HuH-7.5 (cell line): ENCODE measurements at regions not wholly inside any gene's neighbourhood (a gene's known extent, or its start where the extent isn't known, plus 50 kb on each side); places are given as distances from the start of the nearest gene placed in this dataset.

ENCODE experiments used
- DNase-seq: peaks from one replicate; pipeline ENCODE4 v3.0.0; 2011; ENCODE audit warnings: low spot score

DNA sequence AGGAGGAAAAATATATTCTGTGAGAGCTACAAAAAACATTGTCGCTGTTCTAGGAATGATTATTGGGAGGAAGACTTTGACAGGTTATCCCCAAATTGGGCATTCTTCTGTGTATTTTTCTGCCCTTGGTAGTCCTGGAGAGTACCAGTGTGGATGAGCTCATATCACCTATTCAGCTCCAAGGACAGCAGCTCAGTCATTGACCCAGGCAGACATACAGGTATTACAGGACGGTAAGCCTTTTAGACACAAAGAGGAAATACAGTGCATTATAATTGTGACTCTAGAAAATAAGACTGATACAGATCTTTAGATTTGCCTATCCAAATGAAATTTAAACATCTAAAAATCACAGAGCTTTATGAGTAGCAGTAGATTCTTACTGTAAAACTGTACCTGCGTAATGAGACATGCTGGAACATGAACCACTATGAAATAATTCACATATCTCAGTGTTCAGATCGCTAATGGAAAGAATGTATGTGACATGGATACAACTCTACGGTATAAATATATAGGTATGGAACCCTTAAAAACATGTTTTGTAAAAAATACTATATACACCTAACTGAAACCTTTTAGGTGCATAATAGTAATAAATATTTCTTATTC lies 56.0 kb downstream of the PLK2 start:
- DNase-seq: no peak

DNA sequence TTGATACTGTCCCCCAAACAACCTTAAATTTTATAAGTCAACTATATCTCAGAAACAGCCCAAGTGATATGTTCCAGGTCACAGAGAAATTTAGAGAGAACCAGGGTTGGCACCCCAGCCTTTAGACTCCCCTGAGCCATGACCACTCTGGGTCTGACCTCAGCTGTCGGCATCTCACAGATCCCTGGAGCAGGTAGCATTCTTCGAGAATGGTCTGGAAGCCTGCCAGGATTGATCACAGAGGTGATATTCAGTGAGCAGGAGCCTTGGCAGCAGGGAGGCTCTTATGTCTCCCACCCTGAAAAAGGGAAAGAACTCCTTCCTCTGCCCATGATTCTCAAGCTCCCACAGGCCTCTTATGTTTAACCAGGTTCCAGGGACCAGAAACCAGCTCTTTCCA lies 58.2 kb downstream of the PLK2 start:
- DNase-seq: no peak

DNA sequence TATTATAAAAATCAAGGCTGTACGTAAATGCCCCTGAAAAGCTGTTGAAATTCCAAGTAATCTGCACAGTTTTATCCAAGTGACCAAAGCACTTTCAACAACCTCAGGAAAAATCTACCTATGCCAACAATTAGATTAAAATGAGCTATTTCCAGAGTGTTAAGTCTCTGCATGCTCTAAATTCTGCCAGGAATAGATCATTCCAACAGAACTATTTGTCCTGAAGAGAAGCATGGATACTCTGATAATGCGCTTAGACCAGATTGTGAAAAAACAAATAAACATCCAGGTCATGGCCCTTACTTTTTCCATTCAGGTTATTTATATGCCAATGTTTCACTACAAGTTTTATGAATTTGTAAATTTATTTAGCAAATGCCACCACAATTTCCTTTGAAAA lies 59.1 kb downstream of the PLK2 start:
- DNase-seq: no peak

DNA sequence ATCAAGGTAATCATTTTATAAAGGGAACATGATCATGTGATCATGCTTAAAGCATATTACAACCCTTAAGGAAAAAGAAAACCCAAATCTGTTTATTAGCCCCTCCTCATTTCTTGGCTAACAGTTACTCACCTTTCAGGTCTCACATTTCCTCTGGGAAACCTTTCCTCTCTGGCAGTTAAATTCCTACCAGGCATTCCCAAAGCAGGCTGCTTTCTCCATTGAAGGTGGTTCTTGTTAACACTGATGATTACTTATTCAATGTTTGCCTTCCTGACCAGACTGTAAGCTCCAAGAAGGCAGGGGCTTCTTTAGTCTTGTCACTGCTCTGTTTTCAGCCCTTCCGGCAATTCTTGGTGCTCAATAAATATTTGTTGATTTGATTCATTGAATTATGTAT lies 59.9 kb downstream of the PLK2 start:
- DNase-seq: no peak

DNA sequence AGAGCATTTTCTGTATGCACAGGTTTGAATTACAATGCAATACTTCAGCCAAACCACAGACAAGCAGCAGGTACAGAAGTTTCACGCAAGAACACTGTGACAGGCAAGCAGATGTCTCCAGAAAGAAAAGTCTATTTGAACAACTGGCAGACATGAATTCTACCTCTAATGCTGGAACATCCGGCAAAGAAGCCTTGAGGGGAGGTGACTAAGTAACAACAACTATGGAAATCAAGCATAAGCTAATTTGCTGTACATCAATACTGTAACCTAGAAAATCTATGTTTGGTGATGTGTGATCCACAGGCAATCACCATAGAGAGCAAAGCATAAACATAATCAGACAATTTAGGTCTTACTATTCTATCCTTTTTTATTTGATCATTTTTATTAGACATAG lies 65.5 kb downstream of the PLK2 start:
- no peak for DNase-seq

DNA sequence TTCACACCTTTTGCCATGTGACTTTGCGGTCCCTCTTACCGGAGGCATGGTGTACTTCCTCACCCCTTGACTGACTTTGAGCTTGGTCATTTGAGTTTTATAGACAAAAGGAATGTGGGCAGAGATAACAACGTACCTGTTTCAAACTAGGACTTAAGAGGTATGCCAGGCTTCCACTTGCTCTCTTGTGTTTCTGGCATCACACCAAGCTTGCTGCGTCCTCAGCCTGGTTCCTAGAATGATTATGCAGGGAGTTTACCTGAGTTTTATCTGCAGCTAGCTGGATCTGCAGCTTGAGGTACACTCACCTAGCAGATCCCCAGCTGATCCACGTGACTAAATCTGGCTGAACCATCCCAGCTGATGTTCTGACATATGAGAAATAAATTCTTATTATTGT lies 66.2 kb downstream of the PLK2 start:
- no peak for DNase-seq

DNA sequence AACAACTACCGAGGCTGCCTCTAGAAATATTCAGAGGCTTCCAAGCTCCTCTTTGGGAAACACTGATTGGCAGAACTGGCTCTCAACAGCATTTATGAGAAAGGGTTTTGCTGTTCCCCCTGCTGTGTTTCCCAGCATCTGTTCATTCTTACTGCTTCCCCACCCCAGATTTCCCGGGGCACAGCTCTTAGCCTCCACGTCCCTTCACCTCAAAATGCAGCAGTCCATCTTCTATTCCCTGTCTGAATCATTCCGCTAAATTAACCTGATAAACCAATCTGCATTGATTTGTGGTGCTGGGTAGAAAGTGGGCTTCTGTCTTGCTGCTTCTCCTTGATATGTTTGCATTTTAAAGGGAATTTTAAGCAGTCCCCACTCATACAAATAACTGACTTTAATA lies 67.4 kb downstream of the PLK2 start:
- DNase-seq: no peak

DNA sequence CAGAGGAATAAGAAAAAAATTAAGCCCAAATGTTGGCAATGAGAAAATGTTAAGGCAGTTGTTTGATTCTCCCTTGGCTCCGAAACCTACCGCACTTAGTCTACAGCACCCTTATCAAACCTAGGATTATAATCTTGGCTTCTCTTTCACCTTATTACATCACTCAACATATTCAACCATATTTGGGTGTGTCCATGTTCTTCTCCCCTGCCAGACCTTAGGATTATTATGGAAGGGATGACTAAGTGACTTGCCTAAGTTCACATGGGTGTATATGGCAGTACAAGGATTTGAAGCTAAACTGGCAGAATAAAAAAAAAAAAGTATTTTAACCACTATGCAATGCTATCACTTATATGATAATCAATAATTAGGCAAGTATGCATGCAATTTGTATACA lies 76.4 kb downstream of the PLK2 start:
- no peak for DNase-seq

DNA sequence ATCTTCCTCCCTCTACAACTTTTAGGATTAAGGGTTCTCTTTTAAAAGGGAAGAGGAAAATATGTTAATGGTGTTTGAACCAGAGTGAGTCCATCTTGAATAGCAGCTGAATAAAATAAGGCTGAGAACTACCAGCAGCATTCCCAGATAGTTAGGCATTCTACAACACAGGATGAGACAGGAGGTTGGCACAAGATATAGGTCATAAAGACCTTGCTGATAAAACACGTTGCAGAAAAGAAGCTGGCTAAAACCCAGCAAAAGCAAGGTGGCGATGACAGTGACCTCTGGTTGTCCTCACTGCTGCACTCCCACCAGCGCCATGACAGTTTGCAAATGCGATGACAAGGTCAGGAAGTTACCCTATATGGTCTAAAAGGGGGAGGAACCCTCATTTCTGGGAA lies 77.8 kb downstream of the PLK2 start:
- DNase-seq: no peak

DNA sequence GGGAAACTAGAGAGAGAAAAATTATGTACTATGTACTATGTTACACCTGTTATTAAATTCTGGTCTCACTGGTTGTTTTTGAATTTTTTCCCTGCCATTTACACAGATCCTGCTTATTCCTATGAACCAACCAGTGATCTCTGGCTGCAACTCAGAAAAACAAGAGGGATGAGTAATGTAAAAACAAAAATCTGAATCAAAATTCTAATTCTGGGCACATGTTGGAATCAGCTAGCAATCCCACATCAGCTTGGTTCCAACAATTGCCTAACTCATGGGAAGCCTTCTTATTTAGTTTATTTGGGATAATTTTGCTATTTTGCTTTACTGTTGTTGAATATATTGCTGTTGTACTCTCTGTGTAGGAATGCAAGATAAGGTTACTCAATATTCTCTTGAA lies 78.3 kb downstream of the PLK2 start:
- DNase-seq: no peak

DNA sequence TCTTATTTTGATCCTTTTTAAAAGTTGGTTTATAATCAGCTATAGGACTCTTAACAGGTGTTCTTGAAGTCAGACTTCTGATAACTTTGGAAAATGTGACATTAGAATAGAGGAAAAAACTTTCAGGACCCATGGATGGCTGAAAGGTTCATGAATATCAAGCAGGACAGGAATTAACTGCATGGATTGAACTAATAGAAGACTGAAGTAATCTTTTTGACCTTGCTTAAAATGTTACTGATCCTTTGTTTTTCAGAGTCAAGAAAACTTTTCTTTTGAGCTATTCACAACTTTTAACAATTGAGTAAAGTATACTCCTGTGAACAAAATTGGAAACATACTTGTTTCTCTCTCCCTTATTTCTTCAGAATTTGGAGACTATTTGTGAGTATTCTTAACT lies 79.2 kb downstream of the PLK2 start:
- no peak for DNase-seq

DNA sequence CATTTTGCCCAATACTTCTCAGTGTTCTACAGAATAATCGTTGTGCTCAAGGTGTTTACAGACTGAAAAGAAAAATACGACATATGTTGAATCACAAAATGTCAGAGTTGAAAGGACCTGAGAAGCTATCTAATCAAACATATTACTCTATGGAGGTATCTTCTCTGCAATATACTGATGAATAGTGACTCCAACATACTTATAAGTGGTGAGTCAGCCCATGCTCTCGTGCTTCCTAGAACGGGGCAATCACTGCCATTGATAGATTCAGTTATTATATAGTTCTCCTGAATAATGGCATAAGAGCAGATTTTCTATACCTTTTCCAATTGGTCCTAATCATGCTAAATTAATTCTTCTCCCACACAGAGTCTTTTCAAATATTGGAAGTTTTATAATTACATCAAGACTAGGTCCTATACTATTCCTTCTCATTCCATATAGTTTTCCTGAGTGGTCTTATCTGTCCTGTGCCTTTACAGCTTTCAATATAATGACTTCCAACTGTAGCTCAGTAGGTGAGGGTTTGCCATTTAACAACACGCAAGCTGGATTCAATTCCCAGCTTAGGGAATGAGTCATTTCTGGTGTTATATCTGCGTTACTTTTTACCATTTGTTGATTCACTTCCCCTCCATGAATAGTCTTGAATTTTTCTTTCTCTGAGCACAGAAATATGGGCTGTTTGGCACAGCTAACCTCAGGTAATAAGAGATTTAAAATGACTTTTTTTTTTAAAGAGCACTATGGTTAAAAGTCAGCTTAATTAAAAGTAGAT lies 81.1 kb downstream of the PLK2 start:
- DNase-seq: no peak

DNA sequence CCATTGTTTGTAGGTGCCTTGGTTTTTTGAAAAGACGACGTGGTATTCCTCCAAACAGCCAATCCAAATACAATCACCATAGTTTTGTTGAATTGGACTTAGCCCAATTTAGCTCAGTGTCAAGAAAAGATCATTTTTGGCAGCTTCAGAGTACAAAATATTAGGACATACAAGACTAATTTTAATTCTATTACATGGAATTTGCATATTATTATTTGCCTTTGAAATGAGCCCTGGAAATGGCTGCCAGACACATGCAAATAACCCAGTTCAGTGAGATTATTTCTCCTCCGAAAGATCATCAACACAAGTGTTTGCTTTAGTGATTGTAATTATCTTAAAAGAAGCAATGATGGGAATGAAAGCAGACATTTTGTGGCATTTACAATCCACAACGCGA lies 89.3 kb downstream of the PLK2 start:
- no peak for DNase-seq

DNA sequence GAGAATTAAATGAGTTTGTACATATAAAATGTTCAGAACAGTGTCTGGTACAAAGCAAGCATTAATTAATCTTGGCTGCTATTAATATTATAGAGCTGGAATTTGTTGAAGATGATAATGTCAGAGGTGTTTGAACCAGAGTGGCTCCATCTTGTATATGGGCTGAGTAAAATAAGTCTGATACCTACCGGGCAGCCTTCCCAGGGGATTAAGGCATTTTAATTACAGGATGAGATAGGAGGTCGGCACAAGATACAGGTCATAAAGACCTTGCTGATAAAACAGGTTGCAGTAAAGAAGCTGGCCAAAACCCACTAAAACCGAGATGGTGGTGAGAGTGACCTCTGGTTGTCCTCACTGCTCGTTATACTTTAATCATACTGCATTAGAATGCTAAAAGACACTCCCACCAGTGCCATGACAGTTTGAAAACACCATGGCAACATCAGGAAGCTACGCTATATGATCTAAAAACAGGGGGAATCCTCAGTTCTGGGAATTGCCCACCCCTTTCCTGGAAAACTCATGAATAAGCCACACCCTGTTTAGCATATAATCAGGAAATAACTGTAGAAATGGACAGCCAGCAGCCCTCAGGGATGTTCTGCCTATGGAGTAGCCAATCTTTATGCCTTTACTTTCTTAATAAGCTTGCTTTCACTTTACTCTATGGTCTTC lies 90.2 kb downstream of the PLK2 start:
- DNase-seq: no peak

DNA sequence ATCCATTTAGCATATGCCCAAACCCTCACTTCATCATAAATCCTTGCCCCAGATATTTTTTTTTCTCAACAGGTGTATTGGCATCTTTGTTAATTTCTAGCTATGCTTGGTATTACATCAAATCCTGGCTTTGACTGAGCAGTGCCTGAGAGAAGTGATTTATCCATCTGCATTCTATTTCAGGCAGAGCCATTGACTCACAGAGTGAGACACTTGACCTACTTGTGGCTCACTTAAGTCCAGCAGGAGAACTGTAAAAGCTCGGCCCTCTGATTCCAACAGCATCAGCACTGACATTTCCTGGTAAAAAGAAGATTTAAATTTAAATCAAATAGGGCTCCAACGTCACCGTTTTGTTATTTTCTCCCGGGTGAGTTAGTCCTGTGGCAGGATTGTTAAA lies 93.4 kb downstream of the PLK2 start:
- no peak for DNase-seq

DNA sequence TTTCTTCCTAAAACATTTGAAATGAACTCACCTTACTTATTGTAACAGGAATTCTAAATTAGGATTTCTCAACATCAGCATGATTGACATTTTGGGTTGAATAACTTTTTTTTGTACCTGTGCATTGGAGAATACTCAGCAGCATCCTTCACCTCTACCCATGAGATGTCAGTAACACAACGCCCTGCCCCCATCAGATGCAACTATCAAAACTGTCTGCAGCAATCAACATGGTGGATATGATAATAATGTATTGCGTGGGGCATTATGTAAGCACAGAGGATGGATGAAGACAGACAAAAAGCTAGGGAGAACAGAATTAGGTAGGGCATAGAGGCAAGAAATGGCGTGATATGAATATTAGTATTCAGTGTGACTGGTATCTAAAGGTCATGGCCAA lies 94.1 kb downstream of the PLK2 start:
- no peak for DNase-seq

DNA sequence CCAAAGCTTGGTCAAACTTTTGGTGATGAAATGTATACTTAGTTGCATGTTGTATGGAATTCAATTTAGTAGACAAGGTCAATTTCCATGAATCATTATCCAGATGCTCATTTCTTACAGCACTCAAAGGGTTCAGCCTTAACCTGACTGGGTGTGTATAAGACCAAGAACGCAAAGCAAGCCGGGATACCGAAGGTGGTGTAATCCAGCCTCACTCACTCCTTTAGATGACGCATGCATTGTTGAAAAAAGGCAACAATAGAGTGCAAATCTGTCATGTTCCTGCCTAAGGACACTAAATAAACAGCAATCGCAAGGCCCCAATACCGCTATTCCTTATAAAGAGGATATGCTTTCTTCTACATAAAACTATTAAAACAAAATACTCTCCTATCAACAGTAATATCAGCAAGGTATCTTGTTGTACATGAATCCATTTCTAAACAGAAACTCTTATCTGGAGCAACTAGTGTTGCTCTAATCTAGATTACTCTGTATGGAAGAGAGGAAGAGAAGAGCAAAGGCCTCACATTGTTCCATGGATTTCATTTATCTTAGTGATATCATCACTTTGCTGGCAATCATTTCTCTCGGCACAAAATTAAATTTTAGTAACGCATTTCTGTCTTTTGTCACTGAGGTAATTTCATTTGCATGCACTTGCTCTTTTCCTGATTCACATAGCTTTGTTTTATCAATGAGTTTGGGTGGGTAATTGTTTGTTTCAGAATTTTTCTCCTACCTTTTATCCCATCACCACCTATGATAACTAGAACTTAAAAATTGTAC lies 96.2 kb downstream of the PLK2 start:
- no peak for DNase-seq

DNA sequence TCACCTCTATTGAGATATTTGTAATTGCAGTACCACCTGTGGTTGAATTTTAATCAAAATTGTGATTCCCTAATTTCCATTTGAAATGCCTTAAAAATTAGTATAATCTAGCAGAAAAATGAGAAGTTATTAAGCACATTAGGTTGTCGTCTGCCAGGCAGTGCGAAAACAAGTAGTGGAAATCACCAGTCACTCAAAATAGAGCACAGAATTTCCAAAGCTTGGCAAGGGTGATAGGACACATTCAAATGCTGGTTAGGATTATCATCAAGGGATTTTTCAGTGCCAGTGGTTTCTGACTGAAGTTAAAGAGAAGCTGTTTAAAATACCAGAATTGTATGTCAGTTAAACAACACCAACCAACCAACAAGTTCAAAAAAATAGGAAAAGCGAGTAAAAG lies 97.8 kb downstream of the PLK2 start:
- DNase-seq: no peak

DNA sequence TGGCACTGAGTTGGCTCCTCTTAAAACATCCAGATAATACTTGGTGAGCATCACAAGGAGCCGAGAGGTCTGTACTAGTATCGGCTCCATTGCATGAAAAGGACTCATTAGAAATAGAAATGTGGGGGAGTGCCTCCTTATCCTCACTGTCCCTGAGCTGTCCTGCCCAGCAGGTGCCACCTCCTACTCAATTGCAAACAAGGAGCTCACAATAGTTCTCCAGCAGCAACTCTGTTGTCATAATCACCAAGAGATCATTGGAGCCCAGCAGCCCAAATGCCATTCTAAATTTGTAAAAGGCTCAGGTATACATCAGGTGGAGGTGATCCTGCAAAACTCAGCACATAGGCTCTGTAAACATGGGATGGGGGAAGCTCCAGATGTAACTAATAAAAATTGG lies 99.1 kb downstream of the PLK2 start:
- DNase-seq: no peak

DNA sequence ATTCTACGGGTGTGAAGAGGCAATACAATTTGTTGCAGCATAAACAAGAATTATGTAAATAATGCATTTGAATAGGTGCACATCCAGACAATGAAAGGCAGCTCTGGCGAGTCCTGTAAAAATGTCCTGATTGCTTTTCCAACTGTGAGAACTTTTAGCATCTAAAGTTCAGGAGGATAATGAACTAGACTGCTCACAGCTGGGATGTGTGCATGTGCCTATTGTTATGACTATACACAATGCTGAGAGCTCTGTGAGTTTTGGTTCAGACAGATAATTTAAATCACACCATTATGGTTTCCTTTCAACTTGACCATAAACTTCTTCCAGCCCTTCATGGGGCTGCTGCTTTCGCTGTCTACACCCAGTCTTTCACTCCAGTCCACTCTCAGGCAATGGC lies 99.9 kb downstream of the PLK2 start:
- no peak for DNase-seq

DNA sequence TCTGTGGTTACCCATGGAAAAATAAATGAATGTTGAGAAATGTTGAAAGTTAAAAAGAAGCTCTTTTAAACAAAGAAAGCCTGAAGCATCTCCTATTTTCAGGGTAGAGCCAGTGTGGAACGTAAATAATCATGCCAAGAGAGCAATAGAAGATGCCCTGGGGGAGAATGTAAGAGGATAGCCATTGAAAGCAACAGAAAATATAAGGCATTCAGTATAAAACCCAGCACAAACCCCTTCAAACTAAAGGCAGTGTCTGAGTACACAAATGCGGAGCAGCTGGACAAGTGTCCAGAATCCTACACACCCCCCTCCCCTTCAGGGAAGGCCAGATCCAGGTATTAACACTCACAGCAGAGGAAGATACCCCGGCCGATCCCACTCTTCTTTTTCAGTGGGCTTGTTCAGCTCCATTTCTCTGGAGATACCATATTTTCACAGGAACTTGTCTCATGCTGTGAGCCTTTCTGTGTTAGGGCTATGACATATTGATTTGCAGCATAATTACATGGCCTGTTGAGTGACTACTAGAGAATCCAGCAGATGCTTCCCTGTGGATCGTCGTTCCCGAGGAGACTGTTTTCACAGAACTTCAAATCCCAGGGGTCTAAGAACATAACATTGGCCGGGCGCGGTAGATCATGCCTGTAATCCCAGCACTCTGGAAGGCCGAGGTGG lies 101.2 kb downstream of the PLK2 start:
- no peak for DNase-seq

DNA sequence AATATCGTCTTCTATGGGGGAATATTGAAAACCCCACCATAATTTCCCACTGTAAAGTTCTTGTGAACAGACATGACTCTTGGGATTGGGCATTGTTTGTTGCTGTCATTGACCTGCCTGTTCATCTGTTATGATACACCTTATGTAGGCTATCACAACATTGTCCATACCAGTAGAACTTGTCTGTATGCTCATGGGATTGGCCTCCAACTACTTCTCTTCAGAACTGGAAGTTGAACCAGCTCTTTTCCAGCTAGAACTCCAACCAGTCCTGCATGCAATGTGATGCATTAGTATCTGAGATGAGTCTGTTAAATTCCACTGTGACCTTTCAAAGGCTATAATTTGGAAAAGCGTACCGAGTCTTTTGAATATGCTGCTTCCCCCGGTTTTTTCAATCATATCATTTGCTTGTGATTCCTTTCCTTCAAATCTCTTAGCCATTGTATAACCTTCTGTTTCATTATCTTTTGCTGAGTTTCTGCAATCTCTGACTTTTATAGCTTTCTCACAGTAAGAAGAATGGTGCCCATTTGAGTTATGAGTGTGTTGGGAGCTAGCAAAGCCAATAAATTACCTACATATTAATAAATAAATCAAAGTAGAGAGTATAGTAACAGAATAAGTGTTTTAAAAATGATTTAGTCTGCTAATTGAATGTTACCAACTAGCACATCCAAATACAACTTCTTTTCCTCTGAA lies 101.9 kb downstream of the PLK2 start:
- DNase-seq: no peak
